SK-N-SH treated with all-trans-retinoic acid at 6 μM for 48 hours (cell line): ENCODE measurements at regions not wholly inside any gene's neighbourhood (a gene's known extent, or its start where the extent isn't known, plus 50 kb on each side); places are given as distances from the start of the nearest gene placed in this dataset.

ENCODE experiments used
- ARNTL ChIP-seq: fragments of 450-650 bp; formaldehyde crosslinking; IDR thresholded peaks from 2 replicates; pipeline ENCODE4 v1.5.0; 2020; ENCODE audit warnings: low read depth, mild to moderate bottlenecking, moderate library complexity, borderline replicate concordance
- CREB5 ChIP-seq: fragments of 250-450 bp; sonication (Bioruptor Pico); IDR thresholded peaks from 2 replicates; pipeline ENCODE4 v1.5.1; 2020; ENCODE audit warnings: low read depth, mild to moderate bottlenecking, moderate library complexity
- CSRNP3 ChIP-seq: fragments of 250-450 bp; sonication (Bioruptor Pico); IDR thresholded peaks from 2 replicates; pipeline ENCODE4 v1.5.1; 2021; ENCODE audit warnings: mild to moderate bottlenecking, moderate library complexity
- ESRRG ChIP-seq: fragments of 250-450 bp; sonication (Bioruptor Pico); IDR thresholded peaks from 2 replicates; pipeline ENCODE4 v1.6.1; 2021; ENCODE audit warnings: mild to moderate bottlenecking
- ISL1 ChIP-seq: fragments of 250-450 bp; sonication (Bioruptor Pico); IDR thresholded peaks from 2 replicates; pipeline ENCODE4 v2.1.2; 2022; ENCODE audit warnings: mild to moderate bottlenecking, moderate library complexity
- PATZ1 ChIP-seq: fragments of 250-450 bp; sonication (Bioruptor Pico); IDR thresholded peaks from 2 replicates; pipeline ENCODE4 v1.8.0; 2020; ENCODE audit warnings: mild to moderate bottlenecking, moderate library complexity, borderline replicate concordance
- RARB ChIP-seq: fragments of 250-450 bp; sonication (Bioruptor Pico); IDR thresholded peaks from 2 replicates; pipeline ENCODE4 v1.8.0; 2021; ENCODE audit warnings: mild to moderate bottlenecking, moderate library complexity
- SNAI2 ChIP-seq: fragments of 250-450 bp; sonication (Bioruptor Pico); IDR thresholded peaks from 2 replicates; pipeline ENCODE4 v1.5.0; 2020; ENCODE audit warnings: mild to moderate bottlenecking, moderate library complexity
- TCF4 ChIP-seq: fragments of 250-450 bp; sonication (Bioruptor Pico); IDR thresholded peaks from 2 replicates; pipeline ENCODE4 v1.8.0; 2021; ENCODE audit warnings: mild to moderate bottlenecking, moderate library complexity, borderline replicate concordance
- TOX ChIP-seq: fragments of 250-450 bp; sonication (Bioruptor Pico); IDR thresholded peaks from 2 replicates; pipeline ENCODE4 v1.8.0; 2021; ENCODE audit warnings: mild to moderate bottlenecking, moderate library complexity, borderline replicate concordance
- ZFP3 ChIP-seq: fragments of 250-450 bp; sonication (Bioruptor Pico); IDR thresholded peaks from 2 replicates; pipeline ENCODE4 v1.5.0; 2020; ENCODE audit warnings: mild to moderate bottlenecking, moderate library complexity
- ZFP30 ChIP-seq: fragments of 450-650 bp; formaldehyde crosslinking; IDR thresholded peaks from 2 replicates; pipeline ENCODE4 v1.5.0; 2022; ENCODE audit warnings: mild to moderate bottlenecking, moderate library complexity
- ZNF70 ChIP-seq: fragments of 450-650 bp; formaldehyde crosslinking; IDR thresholded peaks from 2 replicates; pipeline ENCODE4 v1.5.0; 2020; ENCODE audit warnings: mild to moderate bottlenecking, moderate library complexity
- ZNF8 ChIP-seq: fragments of 450-650 bp; formaldehyde crosslinking; IDR thresholded peaks from 2 replicates; pipeline ENCODE4 v1.5.0; 2020; ENCODE audit warnings: mild to moderate bottlenecking, moderate library complexity

- TF ChIP-seq TOX (CRISPR knock-in tag): no peak
- TF ChIP-seq TCF4 (CRISPR knock-in tag): no peak
- no peak for TF ChIP-seq ZNF70 (CRISPR knock-in tag)
- no peak for TF ChIP-seq ZFP3 (CRISPR knock-in tag)
- no peak for TF ChIP-seq ZFP30 (CRISPR knock-in tag)
- no peak for TF ChIP-seq ARNTL (CRISPR knock-in tag)
- no peak for TF ChIP-seq ZNF8 (CRISPR knock-in tag)
- no peak for TF ChIP-seq RARB
- TF ChIP-seq PATZ1 (CRISPR knock-in tag): no peak
- no peak for TF ChIP-seq ISL1 (CRISPR knock-in tag)
- TF ChIP-seq SNAI2: no peak
- TF ChIP-seq CREB5 (CRISPR knock-in tag): no peak
- TF ChIP-seq CSRNP3 (CRISPR knock-in tag): no peak
- TF ChIP-seq ESRRG (CRISPR knock-in tag): no peak
These were observed 655.8 kb upstream of the ANKRD30A start for GRCh38 chr10:36469585-36469984.
